GM12878 (cell line): ENCODE measurements at regions not wholly inside any gene's neighbourhood (a gene's known extent, or its start where the extent isn't known, plus 50 kb on each side); places are given as distances from the start of the nearest gene placed in this dataset.

Experiments used
- ATAC-seq: fragments of 200-7000 bp; cut with Tn5 transposase; 3 replicates; pipeline ENCODE4 v1.9.1; 2020; ENCODE audit warnings: mild to moderate bottlenecking, moderate library complexity
- BruUV-seq: library from RNA; stranded (reverse); fragments of 400-500 nt; replicated peaks from 2 replicates; lab custom pipeline; 2021; lab: Mats Ljungman, UMichigan
- CTCF ChIA-PET: fragments of 300-600 bp; sonication (Branson Sonifier 250); formaldehyde crosslinking; extraction: SDS; loops from one replicate; lab custom pipeline; 2021; ENCODE audit warnings: inconsistent platforms; lab: Yijun Ruan, JAX
- POLR2A ChIA-PET: fragments of 350-600 bp; formaldehyde crosslinking; extraction: SDS; loops from one replicate; lab custom pipeline; 2021; ENCODE audit warnings: inconsistent platforms; lab: Charles Lee
- RAD21 ChIA-PET: fragments of 300-600 bp; sonication (Branson Sonifier 250); formaldehyde crosslinking; loops from one replicate; lab custom pipeline; 2023; ENCODE audit warnings: antibody characterized with exemption; ENCODE audit not compliant: unreplicated experiment; lab: Charles Lee
- SMC1A ChIA-PET: fragments of 300-600 bp; sonication (Branson Sonifier 250); formaldehyde crosslinking; loops from one replicate; lab custom pipeline; 2023; ENCODE audit not compliant: unreplicated experiment, uncharacterized antibody; lab: Charles Lee
- DNase-seq: peaks from one replicate; pipeline ENCODE4 v3.0.0-alpha.2; 2011; ENCODE audit warnings: low read depth, low spot score
- FAIRE-seq: peaks from 3 replicates; lab custom pipeline; 2011; peaks lifted over from hg19 to GRCh38; lab: Jason Lieb, UNC
- H2AFZ ChIP-seq: 2 replicates; pipeline ENCODE4 v1.6.0; 2011; ENCODE audit warnings: low read depth, low read length, control low read depth; ENCODE audit not compliant: control insufficient read depth
- H3K27ac ChIP-seq: 2 replicates; pipeline ENCODE4 v1.5.1; 2011; ENCODE audit warnings: control low read depth; ENCODE audit not compliant: control insufficient read depth, insufficient read depth
- H3K27me3 ChIP-seq, 2 experiments: replicated peaks in 1 of 2; 2 replicates each; pipeline versions ENCODE4 v1.6.0 to v1.6.1; 2011; ENCODE audit warnings: low read length in 1 of 2; ENCODE audit not compliant: control insufficient read depth in 2 of 2, insufficient read depth in 2 of 2
- H3K36me3 ChIP-seq, 2 experiments: 2 replicates each; pipeline ENCODE4 v1.5.1; 2011; ENCODE audit warnings: low read length in 1 of 2; ENCODE audit not compliant: control insufficient read depth in 2 of 2, insufficient read depth in 2 of 2
- H3K4me1 ChIP-seq: 2 replicates; pipeline ENCODE4 v1.6.1; 2011; ENCODE audit warnings: mild to moderate bottlenecking, low read length, moderate library complexity, mixed read lengths; ENCODE audit not compliant: control insufficient read depth, insufficient read depth
- H3K4me2 ChIP-seq: 2 replicates; pipeline ENCODE4 v1.6.0; 2011; ENCODE audit warnings: control low read depth; ENCODE audit not compliant: control insufficient read depth, insufficient read depth
- H3K4me3 ChIP-seq: fragments of 200-600 bp; sonication (generic); 2 replicates; pipeline ENCODE4 v1.5.1; 2016
- H3K79me2 ChIP-seq: 2 replicates; pipeline ENCODE4 v1.6.0; 2011; ENCODE audit warnings: low read length; ENCODE audit not compliant: control insufficient read depth, insufficient read depth
- H3K9ac ChIP-seq: 2 replicates; pipeline ENCODE4 v1.8.0; 2011; ENCODE audit warnings: low read length, control low read depth, mixed read lengths; ENCODE audit not compliant: control insufficient read depth, insufficient read depth
- H3K9me3 ChIP-seq: replicated peaks from 3 replicates; pipeline ENCODE4 v1.5.1; 2011; ENCODE audit warnings: mild to moderate bottlenecking, low read length; ENCODE audit not compliant: control insufficient read depth, insufficient read depth
- H4K20me1 ChIP-seq: 2 replicates; pipeline ENCODE4 v1.6.0; 2011; ENCODE audit not compliant: control insufficient read depth, insufficient read depth
- CHD4 ChIP-seq: fragments of 200-600 bp; sonication (generic); IDR thresholded peaks from 2 replicates; pipeline ENCODE4 v1.6.1; 2016; ENCODE audit warnings: mild to moderate bottlenecking
- CREB1 ChIP-seq: IDR thresholded peaks from 2 replicates; pipeline ENCODE4 v1.6.1; 2012; ENCODE audit warnings: low read depth, mild to moderate bottlenecking, inconsistent platforms
- KDM1A ChIP-seq: fragments of 200-600 bp; sonication (generic); IDR thresholded peaks from 2 replicates; pipeline ENCODE4 v1.6.1; 2016; ENCODE audit warnings: borderline replicate concordance
- MTA3 ChIP-seq: IDR thresholded peaks from 2 replicates; pipeline ENCODE4 v1.6.1; 2012; ENCODE audit warnings: low read length, inconsistent platforms, borderline replicate concordance
- NR2C2 ChIP-seq: IDR thresholded peaks from 2 replicates; pipeline ENCODE4 v1.6.1; 2011; ENCODE audit warnings: borderline replicate concordance, low read depth; ENCODE audit not compliant: control insufficient read depth, insufficient read length
- PRDM15 ChIP-seq: fragments of 450-650 bp; formaldehyde crosslinking; IDR thresholded peaks from 2 replicates; pipeline ENCODE4 v1.4.0; 2020; ENCODE audit warnings: mild to moderate bottlenecking, moderate library complexity
- WGBS: methylation state at CpG from one replicate; pipeline ENCODE4 v1.1.6; 2016; ENCODE audit warnings: low lambda C conversion rate; ENCODE audit not compliant: insufficient replicate concordance, insufficient coverage; ENCODE audit errors: missing lambda C conversion rate; 5-methylcytosine and 5-hydroxymethylcytosine counted together
- in situ Hi-C: fragments of 300-500 bp; cut with MboI; formaldehyde crosslinking; loops from 9 replicates; pipeline ENCODE4 v1.14.3; 2018; ENCODE audit warnings: mixed read lengths
- intact Hi-C: fragments of 100-400 bp; cut with micrococcal nuclease; formaldehyde crosslinking; loops from one replicate; pipeline ENCODE4 v1.14.2; 2022; ENCODE audit not compliant: unreplicated experiment

- ChIA-PET SMC1A (no interaction called here), CTCF (no interaction called here), RAD21 (no interaction called here), POLR2A (no interaction called here)
- intact Hi-C loops: no loop called here
- no peak overlapping the region for H3K4me3 ChIP-seq
- BruUV-seq: no TSS peak
- H3K27ac ChIP-seq: no peak overlapping the region
- ATAC-seq: no peak
- WGBS: no CpG with 5 or more reads among the region's 2 CpGs
- no peaks in the 10 kb centered on the region for H3K36me3 ChIP-seq
- H4K20me1 ChIP-seq: no peaks in the 10 kb centered on the region
- H3K9ac ChIP-seq: no peak overlapping the region
- no peaks in the 10 kb centered on the region for H3K4me1 ChIP-seq
- no peak for DNase-seq
- no peak overlapping the region for H3K4me2 ChIP-seq
- in situ Hi-C loops: no loop called here
- no peak overlapping the region for H2AFZ ChIP-seq
- H3K27me3 ChIP-seq: no peaks in the 10 kb centered on the region
- H3K79me2 ChIP-seq: no peaks in the 10 kb centered on the region
- TF ChIP-seq KDM1A (no peak), NR2C2 (no peak), CHD4 (no peak), PRDM15 (no peak), MTA3 (no peak), CREB1 (no peak)
- no peaks in the 10 kb centered on the region for H3K9me3 ChIP-seq
- no peak for FAIRE-seq
These were observed 1207.4 kb downstream of the TMEM121 start for GRCh38 chr14:106733771-106734170.
